ENCODE measurements at regions not wholly inside any gene's neighbourhood (a gene's known extent, or its start where the extent isn't known, plus 50 kb on each side); places are given as distances from the start of the nearest gene placed in this dataset.

DNA sequence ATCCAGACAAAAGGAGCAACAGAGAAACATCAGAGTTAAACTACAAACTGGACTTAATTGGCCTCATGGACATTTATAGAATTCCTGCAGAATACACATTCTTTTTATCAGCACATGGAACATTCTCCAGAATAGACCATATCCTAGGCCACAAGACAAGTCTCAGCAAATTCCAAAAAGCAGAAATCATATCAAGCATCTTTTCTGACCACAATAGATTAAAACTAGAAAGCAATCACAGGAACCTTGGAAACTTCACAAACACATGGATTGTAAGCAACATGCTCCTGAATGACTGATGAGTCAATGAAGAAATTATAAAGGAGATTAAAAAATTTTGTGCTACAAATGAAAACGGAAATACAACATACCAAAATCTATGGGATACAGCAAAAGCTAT lies 526.7 kb downstream of the PCDH7 start:
- TF ChIP-seq ZNF565 (CRISPR knock-in tag; conservative IDR thresholded peaks at IDR 0.05; ENCODE audit: low read depth): no peak
- TF ChIP-seq ISL1 (CRISPR knock-in tag; IDR thresholded peaks at IDR 0.05): no peak
- no peak for TF ChIP-seq CSDC2 (CRISPR knock-in tag; IDR thresholded peaks at IDR 0.05)
- TF ChIP-seq, protein P1, sequence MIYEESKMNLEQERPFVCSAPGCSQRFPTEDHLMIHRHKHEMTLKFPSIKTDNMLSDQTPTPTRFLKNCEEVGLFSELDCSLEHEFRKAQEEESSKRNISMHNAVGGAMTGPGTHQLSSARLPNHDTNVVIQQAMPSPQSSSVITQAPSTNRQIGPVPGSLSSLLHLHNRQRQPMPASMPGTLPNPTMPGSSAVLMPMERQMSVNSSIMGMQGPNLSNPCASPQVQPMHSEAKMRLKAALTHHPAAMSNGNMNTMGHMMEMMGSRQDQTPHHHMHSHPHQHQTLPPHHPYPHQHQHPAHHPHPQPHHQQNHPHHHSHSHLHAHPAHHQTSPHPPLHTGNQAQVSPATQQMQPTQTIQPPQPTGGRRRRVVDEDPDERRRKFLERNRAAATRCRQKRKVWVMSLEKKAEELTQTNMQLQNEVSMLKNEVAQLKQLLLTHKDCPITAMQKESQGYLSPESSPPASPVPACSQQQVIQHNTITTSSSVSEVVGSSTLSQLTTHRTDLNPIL (CRISPR knock-in tag; IDR thresholded peaks at IDR 0.05; ENCODE audit: low read depth): no peak
- no peak for TF ChIP-seq SNAI2 (CRISPR knock-in tag; IDR thresholded peaks at IDR 0.05)
- TF ChIP-seq GLIS3 (CRISPR knock-in tag; IDR thresholded peaks at IDR 0.05): no peak
- TF ChIP-seq ZFP30 (CRISPR knock-in tag; IDR thresholded peaks at IDR 0.05): no peak
- TF ChIP-seq OSR1 (CRISPR knock-in tag; IDR thresholded peaks at IDR 0.05): no peak
- no peak for TF ChIP-seq ARNTL (CRISPR knock-in tag; IDR thresholded peaks at IDR 0.05; ENCODE audit: borderline replicate concordance, low read depth)
- TF ChIP-seq ZC3H10 (CRISPR knock-in tag; IDR thresholded peaks at IDR 0.05): no peak
- TF ChIP-seq TCF4 (CRISPR knock-in tag; IDR thresholded peaks at IDR 0.05; ENCODE audit: borderline replicate concordance): no peak

All from SK-N-SH treated with all-trans-retinoic acid at 6 μM for 48 hours (cell line).